HUES48 (cell line): ENCODE measurements at regions not wholly inside any gene's neighbourhood (a gene's known extent, or its start where the extent isn't known, plus 50 kb on each side); places are given as distances from the start of the nearest gene placed in this dataset.

ENCODE experiments used
- H3K27ac ChIP-seq: one replicate; pipeline ENCODE4 v1.7.0; 2013; ENCODE audit warnings: low read depth, low read length, inconsistent platforms
- H3K27me3 ChIP-seq: 2 replicates; pipeline ENCODE4 v1.6.1; 2013; ENCODE audit warnings: mild to moderate bottlenecking, low read length; ENCODE audit not compliant: control insufficient read depth, insufficient read depth
- H3K36me3 ChIP-seq: 2 replicates; pipeline ENCODE4 v1.6.1; 2013; ENCODE audit warnings: low read length; ENCODE audit not compliant: control insufficient read depth, insufficient read depth
- H3K4me1 ChIP-seq: 2 replicates; pipeline ENCODE4 v1.6.1; 2013; ENCODE audit warnings: mild to moderate bottlenecking, low read length; ENCODE audit not compliant: control insufficient read depth, insufficient read depth
- H3K4me3 ChIP-seq: 2 replicates; pipeline ENCODE4 v1.5.1; 2013; ENCODE audit warnings: mild to moderate bottlenecking, low read depth, low read length
- H3K9ac ChIP-seq: 2 replicates; pipeline ENCODE4 v1.6.1; 2013; ENCODE audit warnings: mild to moderate bottlenecking, low read depth, low read length, moderate library complexity
- H3K9me3 ChIP-seq: 2 replicates; pipeline ENCODE4 v1.6.1; 2013; ENCODE audit warnings: low read length; ENCODE audit not compliant: control insufficient read depth, insufficient read depth

DNA sequence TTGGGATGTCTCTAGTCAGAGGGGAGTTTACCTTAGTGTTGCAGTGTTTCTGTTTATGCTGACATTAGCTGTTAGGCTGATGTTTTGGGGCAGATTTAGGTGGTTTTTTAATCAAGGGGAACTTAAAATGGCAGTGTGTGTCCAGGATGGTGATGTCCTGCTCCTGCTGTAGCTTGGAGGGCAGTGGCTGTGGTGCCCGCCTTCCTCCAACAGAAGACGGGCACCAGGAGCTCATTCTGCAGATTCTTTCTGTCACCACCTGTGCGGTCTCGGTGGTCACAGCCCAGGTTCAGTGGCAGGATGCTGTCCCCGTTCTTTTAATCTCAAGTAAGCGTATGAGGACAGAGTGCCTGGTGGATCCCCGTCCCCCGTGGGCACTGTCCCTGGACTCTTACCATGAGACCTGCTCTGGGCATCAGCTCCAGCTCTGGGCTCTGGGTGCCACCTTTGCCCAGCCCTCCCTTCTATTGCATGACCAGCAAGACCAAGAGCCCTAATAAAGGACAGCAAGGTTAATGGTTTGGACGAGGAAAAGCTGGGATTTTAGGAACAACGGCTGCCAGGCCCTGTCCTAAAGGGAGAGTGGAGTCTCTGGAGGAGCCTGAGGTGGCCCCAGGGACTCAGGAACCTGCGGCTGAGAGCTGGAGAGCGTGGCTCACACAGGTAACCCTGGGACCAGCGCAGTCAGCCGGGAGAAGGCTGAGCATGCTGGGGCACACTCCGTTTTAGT, 217.3 kb downstream of the ERMARD start:
- no peaks in the 10 kb centered on the region for H3K4me1 ChIP-seq

DNA sequence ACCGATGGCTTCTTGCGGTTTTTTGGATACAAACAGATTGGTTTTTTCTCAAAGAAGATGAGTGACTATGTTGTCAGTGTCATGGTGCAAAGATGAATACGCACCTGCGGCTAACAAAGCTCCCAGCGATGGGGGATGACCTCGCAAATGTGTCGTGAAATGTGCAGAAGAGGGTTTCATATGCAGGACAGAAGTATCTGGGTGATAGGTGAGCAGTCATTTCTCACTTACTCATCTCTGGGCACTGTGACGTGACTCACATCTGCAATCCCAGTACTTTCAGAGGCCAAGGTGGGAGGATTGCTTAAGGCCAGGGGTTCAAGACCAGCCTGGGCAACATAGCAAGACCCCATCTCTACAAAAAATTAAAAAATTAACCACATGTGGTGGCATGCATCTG, 216.3 kb downstream of the ERMARD start:
- H3K27ac ChIP-seq, result no peak overlapping the region
- no peak overlapping the region for H3K4me3 ChIP-seq
- no peaks in the 10 kb centered on the region for H3K4me1 ChIP-seq
- H3K9me3 ChIP-seq, result no peaks in the 10 kb centered on the region
- peaks cover 5% of the 10 kb centered on the region; the same call in 1 of the 2 replicates for H3K27me3 ChIP-seq
- H3K36me3 ChIP-seq, result no peaks in the 10 kb centered on the region
- no peak overlapping the region for H3K9ac ChIP-seq

More for the DNA sequence above, 217.3 kb downstream of the ERMARD start:
- no peaks in the 10 kb centered on the region for H3K9me3 ChIP-seq
- no peaks in the 10 kb centered on the region for H3K36me3 ChIP-seq
- no peak overlapping the region for H3K27ac ChIP-seq
- H3K27me3 ChIP-seq, result no peaks in the 10 kb centered on the region
- H3K4me3 ChIP-seq, result no peak overlapping the region
- H3K9ac ChIP-seq, result no peak overlapping the region

DNA sequence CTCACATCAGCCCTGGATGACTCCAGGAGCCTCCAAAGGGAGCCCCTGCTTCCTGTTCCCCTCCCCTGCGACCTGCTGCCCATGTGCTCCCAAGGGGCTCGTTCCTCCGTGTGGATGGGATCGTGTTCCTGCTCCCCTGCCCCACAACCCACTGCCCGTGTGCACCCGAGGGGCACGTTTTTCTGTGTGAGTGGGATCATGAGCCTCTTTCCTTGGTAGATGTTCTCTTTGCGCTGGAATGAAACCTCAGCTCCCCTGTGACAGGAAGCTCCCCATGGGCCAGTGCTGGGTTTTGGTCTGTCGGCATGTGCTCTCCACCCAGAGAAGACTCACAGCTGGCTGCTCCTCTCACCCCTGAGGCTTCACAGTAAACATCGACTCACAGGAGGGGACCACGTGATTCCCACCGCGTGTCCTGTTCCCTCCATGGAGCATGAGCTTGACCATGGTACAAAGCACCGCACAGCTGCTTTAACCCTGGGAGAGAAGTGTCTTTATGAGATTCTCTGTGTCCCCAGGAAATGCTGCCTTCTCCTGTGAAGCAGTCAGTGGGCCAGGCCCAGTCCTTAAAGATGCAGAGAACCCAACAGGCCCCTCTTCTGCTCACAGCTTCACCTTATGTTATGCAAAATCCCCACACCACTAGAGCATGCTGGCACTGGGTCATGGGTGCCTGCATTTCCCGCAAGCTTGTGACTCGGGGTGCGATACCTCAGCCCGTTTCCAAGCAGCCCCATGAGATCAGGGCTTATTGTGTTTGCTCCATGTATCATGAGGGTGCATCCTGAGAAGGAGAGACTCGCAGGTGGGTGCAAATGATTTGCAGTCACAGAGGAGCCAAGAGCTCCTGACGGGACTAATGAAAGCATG, 215.1 kb downstream of the ERMARD start:
- H3K4me1 ChIP-seq, result no peaks in the 10 kb centered on the region
- peaks cover 16% of the 10 kb centered on the region for H3K27me3 ChIP-seq
- no peak overlapping the region for H3K9ac ChIP-seq
- H3K9me3 ChIP-seq, result no peaks in the 10 kb centered on the region
- no peak overlapping the region for H3K27ac ChIP-seq
- no peaks in the 10 kb centered on the region for H3K36me3 ChIP-seq
- H3K4me3 ChIP-seq, result no peak overlapping the region

DNA sequence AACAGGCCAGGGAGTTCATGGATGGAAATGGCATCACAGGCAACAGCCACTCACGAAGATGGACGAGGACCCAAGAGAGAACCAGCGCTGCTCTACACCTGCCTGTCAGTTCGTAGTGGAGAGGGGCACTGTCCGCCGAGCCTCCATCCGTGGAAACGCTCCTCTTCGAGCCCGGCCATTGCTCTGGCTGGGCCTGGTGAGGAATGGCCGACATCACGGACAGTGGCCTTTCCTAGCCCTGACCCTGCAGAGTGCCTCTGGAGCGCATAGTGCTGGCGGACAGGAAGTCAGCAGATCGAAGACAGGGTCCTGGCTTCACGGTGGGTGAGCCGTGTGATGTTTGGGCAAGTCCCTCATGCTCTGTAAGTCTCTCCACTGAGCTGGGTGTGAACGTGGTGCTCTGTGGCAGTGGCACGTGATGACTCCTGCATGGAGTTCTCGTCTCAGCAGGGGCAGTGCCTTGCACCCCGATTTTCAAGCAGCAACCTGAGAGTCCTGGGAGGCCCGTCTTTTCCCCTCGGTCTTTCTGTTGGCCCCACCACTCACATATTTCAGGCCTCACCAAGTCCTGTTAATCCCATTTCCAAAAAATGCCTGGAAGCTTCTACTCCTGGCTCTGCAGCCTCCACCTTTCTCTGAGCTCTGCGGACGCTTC, 214.4 kb downstream of the ERMARD start:
- no peak overlapping the region for H3K4me3 ChIP-seq
- H3K9me3 ChIP-seq, result no peaks in the 10 kb centered on the region
- no peaks in the 10 kb centered on the region for H3K36me3 ChIP-seq
- H3K27ac ChIP-seq, result no peak overlapping the region
- H3K4me1 ChIP-seq, result no peaks in the 10 kb centered on the region
- no peak overlapping the region for H3K9ac ChIP-seq
- H3K27me3 ChIP-seq, result peaks cover 19% of the 10 kb centered on the region

DNA sequence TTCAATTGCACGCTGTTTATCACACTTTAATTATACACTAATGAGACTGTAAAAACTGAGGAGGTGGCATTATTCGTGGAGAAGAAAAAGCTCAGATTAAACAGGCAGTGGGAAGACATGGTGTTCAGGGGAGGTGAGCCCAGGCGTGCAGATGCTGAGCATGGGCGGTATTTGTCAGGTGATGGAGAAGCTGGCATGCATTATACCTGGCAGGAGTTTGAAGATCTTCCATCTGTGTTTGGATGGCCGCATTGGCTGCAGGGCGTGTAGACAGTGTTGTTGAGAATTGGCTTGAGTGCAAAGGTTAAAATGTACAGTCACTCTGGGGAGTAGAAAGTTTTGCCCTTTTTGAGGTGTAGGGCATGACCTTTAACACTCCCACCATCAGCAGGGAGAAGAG, 213.8 kb downstream of the ERMARD start:
- no peak overlapping the region for H3K4me3 ChIP-seq
- H3K27ac ChIP-seq, result no peak overlapping the region
- H3K9me3 ChIP-seq, result no peaks in the 10 kb centered on the region
- no peaks in the 10 kb centered on the region for H3K36me3 ChIP-seq
- H3K9ac ChIP-seq, result no peak overlapping the region
- peaks cover 19% of the 10 kb centered on the region for H3K27me3 ChIP-seq
- H3K4me1 ChIP-seq, result no peaks in the 10 kb centered on the region

DNA sequence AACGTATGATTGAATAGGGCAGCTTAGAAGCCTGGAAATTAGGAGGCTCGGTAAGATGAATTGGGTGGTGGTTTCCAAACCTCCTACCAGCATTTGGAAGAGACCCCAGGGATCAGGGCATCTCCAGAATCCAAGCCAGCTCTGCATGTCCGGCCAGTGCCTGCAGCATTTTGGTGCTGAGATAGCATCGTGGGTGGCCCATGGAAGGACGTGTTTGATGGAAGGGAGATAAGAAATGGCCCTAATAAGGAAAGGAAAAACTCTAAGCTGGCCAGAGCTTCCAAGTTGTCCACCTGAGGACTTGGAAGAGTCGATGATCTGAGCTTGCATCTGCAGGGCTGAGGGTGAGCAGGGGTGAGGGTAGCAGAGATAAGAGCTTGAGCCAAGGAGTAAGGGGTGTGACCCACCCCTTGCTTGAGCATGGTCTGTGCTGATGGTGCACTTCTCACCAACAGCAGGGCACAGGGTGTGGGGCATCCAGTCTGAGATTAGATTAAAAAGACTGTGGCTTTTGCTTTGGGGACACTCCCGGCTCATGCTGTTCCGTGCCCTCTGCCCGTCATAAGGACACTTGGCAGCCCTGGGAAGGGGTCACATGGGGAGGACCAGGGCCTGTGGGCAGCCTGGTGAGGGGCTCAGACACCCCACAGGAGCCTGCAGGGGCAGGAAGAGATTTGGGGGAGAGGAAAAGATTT, 213.2 kb downstream of the ERMARD start:
- H3K9me3 ChIP-seq, result no peaks in the 10 kb centered on the region
- peaks cover 19% of the 10 kb centered on the region for H3K27me3 ChIP-seq
- no peaks in the 10 kb centered on the region for H3K36me3 ChIP-seq
- H3K4me1 ChIP-seq, result no peaks in the 10 kb centered on the region
- H3K4me3 ChIP-seq, result no peak overlapping the region
- no peak overlapping the region for H3K9ac ChIP-seq
- no peak overlapping the region for H3K27ac ChIP-seq

DNA sequence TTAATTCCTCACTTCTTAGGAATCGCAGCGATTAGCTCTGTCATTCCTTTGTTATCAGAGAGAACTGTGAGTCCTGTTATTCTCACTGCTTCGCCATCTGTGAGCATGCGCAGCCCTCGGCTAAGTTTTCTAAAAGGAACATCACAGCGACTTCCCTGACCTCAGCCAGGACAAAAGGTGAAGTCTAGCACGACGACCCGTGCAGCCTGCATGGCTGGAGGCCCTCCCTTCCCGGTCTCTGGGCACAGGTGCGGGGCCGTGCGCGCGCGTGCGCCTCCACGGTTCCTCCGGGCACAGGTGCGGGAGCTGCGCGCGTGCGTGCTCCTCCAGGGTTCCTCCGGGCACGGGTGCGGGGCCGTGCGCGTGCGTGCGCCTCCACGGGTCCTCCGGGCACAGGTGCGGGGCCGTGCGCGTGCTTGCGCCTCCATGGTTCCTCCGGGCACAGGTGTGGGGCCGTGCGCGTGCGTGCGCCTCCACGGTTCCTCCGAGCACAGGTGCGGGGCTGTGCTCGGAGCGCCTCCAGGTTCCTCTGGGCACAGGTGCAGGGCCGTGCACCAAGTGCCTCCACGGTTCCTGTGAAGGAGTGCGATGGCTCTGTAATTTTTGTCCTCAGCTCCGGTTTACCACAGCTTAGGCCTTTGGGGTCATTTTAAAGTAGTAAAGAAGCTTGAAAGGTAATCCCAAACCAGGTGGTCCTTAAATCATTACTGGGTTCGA, 212.3 kb downstream of the ERMARD start:
- no peaks in the 10 kb centered on the region for H3K9me3 ChIP-seq

DNA sequence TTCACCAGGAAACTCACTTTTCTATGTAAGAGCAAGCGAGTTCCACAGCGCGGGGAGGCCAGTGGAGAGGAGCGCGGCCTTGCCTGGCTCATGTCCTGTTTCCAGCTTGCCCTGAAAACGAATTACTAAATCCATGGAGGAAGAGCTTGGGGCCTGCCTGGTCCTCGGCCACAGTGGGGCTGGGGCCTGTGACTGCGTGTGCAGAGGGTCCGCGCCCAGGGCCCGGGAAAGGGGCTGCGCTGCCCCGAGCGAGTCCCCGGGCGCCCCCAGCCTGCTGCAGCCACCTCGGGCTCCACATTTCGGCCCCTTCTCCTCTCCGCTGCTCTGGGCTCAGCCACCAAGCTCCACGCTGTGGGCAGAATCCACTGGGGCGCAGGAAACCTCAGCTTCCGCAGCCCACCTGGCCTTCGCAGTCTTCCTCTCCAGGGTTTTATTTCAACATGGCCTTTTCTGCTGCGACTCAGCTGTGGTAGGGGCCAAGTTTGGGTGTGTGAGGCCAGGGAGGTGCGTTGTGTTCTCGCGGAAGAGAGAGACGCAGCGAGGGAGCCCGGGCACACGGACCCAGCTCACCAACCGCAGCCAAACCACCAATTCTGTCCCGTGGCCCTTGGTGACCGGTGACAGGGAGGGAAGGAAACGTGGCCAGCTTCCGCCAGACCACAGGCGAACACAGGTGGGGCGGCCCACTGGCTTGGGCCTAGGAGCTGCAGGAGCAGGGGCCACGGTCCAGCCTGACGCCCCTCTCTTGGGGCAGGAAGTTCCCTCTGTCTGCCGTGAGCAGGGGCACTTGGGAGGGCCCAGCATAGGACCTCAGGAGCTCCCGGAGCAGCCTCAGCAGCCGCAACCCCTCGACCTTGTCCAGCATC, 211.4 kb downstream of the ERMARD start:
- no peaks in the 10 kb centered on the region for H3K4me1 ChIP-seq
- no peaks in the 10 kb centered on the region for H3K36me3 ChIP-seq
- H3K4me3 ChIP-seq, result peak overlapping the region; percentile 60; the same call in 1 of the 2 replicates
- H3K9me3 ChIP-seq, result no peaks in the 10 kb centered on the region
- H3K27ac ChIP-seq, result no peak overlapping the region
- H3K9ac ChIP-seq, result no peak overlapping the region
- H3K27me3 ChIP-seq, result peaks cover 19% of the 10 kb centered on the region

More for the DNA sequence above, 212.3 kb downstream of the ERMARD start:
- Histone ChIP-seq H3K4me1 (no peaks in the 10 kb centered on the region), H3K9ac (no peak overlapping the region), H3K27me3 (peaks cover 19% of the 10 kb centered on the region), H3K36me3 (no peaks in the 10 kb centered on the region), H3K27ac (no peak overlapping the region), H3K4me3 (no peak overlapping the region)

DNA sequence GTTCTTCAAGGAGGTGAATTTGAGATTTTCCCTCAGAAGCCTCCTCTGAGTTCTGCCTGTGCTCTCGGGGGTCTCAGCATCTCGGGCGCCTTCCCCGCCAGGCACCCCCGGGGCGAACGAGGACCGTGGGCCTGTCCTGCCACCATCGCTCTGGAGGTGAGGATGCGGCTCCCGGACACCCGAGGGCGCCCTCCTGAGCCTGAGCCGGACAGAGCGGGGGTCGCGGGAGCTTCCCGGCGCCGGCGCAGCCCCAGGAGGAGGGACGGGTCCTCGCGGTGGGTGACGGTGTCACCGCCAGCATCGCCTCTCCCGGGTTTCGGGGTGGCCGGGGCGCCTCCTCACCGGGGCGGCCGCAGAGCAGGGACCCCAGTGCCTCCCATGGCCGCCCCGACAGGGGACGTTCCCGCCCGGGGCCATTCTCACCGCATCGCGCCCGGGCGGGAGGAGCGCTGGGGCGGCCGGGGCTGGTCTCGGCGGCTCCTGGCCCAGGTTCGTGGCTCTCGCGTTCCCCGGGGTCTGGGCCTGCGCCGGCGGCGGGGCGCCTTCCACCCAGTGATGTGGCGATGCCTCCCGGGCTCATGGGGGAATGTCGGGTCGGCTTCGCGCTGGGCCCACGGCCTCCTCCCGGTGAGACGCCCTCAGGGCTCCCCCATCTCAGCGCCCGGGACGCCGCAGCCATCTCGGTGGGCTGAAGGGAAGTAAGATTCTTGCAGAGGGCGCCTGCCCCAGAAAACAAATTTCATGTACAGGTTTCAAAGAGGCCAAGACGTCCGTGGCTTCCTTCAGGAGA, 210.5 kb downstream of the ERMARD start:
- H3K9me3 ChIP-seq, result no peaks in the 10 kb centered on the region
- H3K27me3 ChIP-seq, result peaks cover 19% of the 10 kb centered on the region
- no peaks in the 10 kb centered on the region for H3K36me3 ChIP-seq
- no peak overlapping the region for H3K27ac ChIP-seq
- H3K9ac ChIP-seq, result no peak overlapping the region
- no peaks in the 10 kb centered on the region for H3K4me1 ChIP-seq
- peak overlapping the region; percentile 60; the same call in 1 of the 2 replicates for H3K4me3 ChIP-seq
